GM19452 (cell line): ENCODE measurements at regions not wholly inside any gene's neighbourhood (a gene's known extent, or its start where the extent isn't known, plus 50 kb on each side); places are given as distances from the start of the nearest gene placed in this dataset.
"Not testable (repeated sequence)": the region's sequence is repeated elsewhere in the genome, so short reads cannot be mapped to it uniquely, and the experiment has no call there.

Experiments used
- ATAC-seq: cut with Tn5 transposase; IDR thresholded peaks from one replicate; pipeline ENCODE4 v1.9.1; 2021; ENCODE audit not compliant: unreplicated experiment

DNA sequence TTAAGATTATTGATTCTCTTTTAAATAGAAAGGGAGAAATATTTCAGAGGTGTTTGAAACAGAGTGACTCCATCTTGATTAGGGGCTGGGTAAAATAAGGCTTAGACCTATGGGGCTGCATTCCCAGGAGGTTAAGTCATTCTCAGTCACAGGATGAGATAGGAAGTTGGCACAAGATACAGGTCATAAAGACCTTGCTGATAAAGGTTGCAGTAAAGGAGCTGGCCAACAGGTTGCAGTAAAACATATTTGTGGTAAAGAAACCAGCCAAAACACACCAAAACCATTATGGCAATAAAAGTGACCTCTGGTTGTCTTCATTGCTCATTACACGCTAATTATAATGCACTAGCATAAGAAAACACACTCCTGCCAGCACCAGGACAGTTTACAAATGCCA is 165.0 kb downstream of the SPIN4 start:
- no peak for ATAC-seq

DNA sequence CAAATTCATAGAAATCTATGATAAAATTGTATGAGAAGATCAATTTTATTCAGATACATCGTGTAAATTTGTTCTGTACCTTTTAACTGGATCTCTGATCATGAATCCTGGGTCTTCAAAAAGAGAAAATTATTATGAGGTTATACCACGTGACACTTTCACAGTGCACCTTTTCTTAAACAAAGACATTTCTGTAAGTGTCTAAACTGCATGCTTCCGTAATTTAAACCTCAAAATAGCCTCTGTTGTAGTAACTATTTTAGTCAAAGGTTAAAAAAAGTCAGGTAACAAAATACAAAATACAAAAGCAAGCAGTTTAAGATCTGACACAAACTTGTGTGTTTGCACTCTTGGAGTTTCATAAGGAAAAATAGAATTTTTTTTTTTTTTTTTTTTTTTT is 171.3 kb downstream of the SPIN4 start:
- ATAC-seq: not testable (repeated sequence)

DNA sequence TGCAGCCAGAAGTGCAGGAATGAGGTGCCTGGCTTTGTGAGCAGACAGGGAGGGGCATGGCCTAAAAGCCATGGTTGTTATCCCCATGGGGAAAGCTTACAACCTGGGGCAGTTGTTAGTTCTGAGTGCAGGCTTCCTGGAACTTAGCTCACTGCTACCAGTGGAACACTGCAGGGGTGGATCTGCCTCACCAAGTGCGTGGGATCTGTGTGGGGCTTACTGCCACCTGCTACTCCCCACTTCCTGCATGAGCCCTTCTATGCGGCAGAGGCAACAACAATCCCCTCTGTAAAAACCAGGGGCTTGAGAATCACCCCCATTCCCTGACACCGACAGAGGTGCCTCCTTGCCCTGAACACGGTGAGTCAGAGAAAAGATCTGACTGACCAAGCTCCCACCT is 174.6 kb downstream of the SPIN4 start:
- ATAC-seq: not testable (repeated sequence)

DNA sequence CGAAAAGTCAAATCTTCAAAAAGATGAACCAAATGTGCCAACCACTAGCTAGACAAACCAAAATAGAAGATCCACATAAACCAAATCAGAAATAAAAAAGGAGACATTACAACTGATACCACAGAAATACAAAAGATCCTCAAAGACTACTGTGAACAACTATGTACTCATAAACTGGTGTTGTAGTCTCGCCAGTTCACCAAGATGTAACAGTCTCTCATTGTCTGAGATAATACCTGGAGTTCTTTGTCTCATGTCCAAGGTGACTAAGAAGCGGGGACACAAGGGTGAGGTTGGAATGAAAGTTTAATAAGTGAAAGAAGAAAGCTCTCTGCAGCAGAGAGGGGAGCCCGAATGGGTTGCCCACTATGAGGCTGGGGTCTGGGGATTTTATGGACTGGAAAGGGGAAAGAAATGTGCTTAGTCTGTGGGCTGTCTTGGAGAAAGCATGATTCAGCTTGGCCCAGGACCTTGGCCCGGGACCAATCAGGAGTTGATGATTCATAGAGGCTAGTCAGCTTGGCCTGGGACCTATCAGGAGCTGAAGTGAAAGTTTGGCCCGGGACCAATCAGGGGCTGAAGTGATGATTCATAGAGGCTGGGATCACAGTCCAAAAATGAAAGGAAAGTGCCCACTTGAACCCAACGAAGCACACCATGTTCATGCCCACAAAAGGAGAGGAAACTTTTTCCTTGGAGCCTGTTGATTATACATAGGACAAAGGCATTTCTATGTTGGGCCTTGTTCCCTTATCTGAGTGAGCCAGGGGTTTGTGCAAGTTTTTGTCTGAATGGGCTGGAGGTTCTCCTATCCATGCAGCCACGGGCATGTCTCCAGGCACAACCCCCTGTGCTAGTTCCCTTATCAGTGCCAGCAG is 177.1 kb downstream of the SPIN4 start:
- not testable (repeated sequence) for ATAC-seq

DNA sequence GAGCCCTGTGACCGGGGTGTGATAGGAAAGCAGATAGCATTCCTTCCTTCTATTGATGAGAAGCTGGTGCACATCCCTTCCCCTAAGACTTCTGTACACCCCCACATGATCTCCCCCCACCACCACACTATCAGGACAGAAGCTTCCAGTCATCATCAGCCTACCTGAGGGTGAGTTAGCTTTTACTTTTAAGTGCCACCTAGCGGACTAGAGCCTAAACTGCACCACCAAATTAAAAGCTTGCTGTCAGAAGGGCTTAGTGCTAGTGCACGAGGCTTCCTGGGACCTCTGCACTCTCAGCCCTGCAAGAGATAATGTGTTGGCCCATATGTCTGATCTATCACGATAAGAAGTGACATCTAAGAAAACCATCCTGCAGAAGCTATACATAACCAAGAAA is 181.7 kb downstream of the SPIN4 start:
- ATAC-seq: not testable (repeated sequence)

DNA sequence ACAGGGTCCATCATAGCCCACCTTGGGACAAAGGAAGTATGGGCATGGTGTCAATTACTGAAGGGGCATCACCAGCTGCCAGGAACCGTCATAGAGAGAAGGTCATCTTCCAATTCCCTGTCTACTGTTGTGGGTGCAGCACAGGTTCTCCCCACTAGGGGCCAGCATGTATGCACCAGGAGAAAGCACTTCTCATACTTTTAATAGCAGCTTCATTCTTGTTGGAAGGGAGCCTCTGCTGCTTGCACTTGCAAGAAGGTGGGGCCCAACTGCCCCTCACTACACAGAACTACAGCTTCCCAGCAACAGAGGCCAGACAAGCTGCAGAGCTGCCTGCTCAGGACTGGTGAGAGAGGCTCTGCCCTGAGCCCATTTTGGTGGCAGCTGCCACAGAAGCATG is 182.2 kb downstream of the SPIN4 start:
- ATAC-seq: not testable (repeated sequence)

DNA sequence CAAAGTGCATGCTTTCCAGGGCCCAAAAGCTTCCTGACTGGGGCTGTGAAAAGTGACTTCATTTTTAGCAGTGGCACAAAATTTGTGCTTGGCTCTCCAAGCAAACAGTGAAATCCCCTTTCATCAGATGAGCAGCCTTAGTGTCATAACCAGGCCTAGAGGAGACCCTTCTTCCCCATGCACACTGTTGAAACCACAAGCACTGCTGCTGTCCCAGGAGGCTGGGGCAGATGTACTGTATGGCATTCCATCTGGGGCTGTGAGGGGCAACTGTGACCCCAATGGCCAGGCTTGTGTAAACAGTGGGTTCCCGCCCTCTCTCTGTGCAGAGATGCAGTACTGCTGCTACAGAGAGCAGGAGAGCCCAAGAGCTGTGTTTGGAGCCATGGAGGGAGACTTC is 184.1 kb downstream of the SPIN4 start:
- ATAC-seq: not testable (repeated sequence)

DNA sequence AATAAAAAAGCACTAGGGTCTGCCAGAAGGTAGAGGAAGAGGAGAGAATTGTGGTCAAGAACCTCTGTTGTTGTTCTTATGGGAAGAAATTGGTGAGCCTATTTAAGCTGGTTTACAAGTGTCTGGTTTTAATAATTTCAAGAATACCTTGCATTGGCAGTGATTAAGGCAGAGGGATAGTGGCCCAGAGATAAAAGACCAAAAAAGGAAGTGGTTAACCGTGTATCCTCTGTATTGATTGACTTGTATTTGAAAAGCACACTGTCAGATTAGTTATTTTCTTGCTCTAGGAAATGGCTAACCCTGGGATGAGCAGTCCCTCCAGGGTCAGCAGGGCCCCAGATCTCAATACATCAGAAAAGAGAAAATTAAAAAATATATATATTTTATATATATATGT is 190.1 kb downstream of the SPIN4 start:
- ATAC-seq: not testable (repeated sequence)

DNA sequence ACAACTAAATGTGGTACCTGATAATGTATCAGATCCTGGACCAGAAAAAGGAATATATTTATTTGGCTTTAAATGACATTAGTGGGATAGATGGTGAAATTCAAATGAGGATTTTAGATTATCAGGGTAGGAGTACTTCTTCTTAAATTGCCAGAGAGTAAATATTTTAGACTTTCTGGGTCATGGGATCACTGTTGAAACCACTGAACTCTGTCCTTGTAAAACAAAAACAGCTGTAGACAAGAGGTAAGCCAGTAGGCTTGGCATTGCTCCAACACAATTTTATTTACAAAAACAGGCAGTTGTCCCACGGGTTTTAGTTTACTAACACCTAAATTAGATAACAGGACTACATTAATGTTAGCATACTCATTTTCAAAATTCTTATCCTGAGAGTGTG is 190.8 kb downstream of the SPIN4 start:
- not testable (repeated sequence) for ATAC-seq

DNA sequence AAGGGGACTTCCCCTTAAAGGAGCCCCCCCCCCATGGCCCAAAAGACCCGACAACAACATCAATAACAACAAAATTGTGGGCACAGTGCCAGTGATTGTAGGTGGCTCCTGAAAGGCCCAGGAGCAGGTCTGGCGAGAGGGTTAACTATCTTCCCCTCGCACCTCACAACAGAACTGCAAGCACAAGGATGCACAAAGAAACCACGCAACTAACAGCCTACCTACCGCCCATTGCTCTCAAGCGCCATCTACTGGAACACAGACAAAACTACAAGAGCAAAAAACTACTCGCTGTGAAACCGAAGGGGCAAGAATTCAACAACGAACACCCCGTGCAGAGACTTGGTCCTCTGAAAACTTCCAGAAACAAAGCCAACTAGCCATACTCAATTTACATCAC is 205.6 kb downstream of the SPIN4 start:
- ATAC-seq: not testable (repeated sequence)

DNA sequence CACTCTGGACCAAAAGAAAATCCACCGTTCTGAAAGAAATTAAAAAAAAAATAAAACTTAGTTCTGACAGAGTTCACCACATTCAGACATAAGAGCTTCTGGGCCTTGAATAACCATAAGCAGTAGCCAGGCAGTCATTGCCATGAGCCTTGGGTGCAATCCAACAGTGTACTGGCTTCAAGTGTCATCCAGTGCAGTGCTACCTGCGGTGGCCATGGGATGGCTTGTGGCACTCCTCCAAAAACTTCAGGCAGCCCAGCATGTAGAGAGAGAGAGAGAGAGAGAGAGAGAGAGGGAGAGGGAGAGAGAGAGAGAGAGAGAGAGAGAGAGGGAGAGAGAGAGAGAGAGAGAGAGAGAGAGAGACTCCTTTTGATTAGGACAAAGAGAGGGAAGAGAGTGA is 208.5 kb downstream of the SPIN4 start:
- ATAC-seq: not testable (repeated sequence)

DNA sequence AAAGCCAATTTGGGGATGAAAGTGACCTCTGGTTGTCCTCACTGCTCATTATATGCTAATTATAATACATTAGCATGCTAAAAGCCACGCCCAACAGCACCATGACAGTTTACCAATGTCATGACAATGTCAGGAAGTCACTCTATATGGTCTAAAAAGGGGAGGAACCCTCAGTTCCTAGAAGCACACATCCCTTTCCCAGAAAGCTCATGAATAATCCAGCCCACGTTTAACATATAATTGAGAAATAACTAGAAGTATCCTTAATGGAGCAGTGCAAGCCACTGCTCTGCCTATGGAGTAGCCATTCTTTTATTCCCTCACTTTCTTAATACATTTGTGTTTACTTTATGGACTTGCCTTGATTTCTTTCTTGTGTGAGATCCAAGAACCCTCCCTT is 215.3 kb downstream of the SPIN4 start:
- ATAC-seq: not testable (repeated sequence)

DNA sequence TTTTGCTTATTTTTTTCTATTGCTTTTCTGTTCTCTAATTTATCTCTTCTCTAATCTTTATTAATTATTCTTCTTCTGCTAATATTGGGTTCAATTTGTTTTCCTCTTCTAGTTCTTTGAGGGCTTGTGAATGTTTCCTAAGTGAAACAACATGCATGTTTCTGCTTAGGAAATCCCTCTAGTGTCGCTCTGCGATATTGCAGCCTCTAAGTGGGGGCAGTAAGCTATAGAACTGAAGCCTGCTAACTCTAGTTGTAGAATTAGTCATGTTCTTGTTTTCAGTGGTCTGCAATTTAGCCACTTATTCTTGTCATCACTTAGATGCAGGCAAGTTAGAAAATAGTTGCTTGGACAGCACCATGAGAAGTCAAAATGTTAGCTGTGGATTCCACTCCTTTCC is 222.6 kb downstream of the SPIN4 start:
- ATAC-seq: no peak

DNA sequence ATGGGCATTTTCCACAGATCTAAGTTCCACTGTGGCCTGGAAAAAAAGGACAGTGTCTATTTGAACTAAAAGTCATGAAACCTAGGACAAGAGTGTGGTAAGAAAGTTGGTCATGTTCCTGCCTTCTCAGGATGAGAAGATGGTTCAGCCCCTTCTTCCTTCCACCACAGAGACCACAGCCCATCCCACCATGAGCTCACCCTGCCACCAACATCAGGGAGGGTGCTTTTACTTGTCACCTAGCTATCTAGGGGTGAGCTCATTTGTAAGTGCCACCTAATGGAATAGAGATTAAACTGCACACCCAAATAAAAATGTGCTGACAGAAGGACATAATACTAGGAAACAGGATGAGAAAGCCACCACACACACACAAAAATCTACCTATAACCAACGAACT is 235.9 kb downstream of the SPIN4 start:
- ATAC-seq: no peak

DNA sequence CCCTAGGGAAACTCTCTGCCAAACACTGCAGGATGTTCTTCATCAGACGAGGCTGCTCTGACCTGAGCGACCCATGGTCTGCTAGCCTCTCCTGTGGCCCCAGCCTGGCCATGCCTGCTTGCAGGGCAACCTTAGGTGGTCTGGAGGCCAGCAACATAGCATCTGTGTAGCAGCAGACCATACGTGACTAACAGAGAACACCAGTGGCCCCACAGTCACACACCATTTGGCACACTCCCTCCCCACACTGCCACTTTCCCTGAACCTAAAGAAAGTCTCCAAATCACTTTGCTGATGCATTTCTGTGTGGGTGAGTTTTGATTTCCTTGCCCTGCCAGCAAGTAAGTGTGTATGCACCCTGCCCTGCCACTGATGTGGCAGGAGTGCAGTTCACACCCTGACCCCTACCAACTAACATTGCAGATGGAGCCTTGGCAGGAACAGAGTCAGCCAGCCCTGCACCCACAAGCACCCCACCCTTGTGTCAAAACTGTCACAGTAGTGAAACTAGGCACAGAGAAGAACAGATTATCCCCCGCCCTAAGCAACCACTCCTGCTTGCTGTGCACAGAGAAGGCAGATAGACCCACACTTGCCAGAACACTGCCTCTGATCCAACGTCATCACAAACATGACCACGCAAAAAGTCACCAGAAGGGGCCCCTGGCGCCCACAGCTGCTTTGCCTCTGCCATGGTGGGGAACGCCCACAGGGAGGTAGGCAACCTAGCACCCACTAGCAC is 249.1 kb downstream of the SPIN4 start:
- no peak for ATAC-seq

DNA sequence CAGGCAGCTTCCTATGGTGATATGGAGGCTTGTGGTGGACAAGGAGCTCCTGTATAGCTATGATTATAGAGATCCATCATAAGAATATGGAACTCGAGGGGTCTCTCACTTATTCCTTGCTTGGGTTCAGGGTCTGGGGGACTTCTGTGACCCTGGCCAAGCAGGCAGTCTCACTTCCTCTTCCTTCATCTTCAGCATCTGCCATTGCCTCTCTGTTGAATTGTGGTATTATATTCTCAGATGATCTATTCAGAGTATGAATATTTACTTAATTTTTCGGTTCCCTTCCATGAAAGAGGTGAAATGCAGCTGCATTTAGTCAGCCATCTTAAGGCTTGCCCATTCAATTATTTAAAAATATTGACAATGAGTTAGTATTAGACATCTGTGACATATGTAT is 292.9 kb downstream of the SPIN4 start:
- no peak for ATAC-seq

DNA sequence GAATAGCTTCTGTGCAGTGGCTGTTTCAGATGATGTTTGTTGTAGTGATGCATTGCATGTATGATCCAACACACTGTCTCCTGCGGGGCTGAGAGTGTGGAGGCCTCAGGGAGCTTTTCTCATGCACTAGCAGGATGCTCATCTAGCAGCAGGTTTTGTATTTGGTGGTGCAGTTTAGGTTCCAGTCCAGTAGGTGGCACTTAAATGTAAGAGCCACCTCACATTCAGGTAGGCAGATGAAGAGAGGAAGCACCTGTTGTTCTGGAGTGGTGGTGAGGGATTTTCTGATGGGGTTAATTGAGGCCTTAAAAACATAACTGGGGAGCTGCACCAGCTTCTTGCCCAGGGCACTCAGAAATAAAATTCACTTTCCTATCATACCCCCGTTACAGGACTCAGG is 300.9 kb downstream of the SPIN4 start:
- no peak for ATAC-seq

DNA sequence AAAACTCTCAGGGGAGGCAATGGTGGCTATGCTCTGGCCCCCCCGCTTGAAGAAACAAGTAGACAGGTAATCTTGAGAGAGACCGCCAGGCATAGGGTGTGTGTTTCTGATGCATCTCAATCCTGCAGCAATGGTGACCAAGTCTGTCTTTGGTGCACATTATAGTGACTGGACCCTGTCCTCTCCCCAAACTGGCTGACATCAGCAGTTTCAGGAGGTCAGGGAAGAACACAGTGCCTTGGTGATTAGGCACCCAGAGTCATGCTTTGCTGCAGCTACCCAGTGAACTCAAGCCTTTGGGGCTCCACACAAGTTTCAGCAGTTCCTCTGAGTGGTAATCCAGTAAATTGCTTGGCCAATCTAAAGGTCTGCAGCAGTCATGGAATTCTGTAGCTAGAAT is 318.3 kb downstream of the SPIN4 start:
- no peak for ATAC-seq

DNA sequence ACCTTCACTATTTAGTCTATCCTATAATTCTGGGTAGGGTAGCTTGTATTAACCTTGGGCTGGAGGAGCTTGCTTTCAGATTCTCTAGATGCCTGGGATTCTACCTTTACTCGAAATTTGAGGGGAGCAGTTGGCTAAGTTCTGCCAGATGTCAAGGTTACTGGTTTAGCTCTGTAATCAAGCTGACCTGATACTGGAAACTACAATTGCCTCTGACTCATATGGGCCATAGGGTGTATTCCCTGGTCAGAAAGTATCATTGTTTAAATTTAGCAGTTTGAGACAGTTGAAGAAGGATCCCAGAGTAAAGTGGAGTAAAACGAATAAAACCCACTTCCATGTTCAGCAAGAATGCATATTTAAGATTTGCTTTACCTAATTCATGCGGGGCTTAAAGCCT is 337.6 kb downstream of the SPIN4 start:
- no peak for ATAC-seq

DNA sequence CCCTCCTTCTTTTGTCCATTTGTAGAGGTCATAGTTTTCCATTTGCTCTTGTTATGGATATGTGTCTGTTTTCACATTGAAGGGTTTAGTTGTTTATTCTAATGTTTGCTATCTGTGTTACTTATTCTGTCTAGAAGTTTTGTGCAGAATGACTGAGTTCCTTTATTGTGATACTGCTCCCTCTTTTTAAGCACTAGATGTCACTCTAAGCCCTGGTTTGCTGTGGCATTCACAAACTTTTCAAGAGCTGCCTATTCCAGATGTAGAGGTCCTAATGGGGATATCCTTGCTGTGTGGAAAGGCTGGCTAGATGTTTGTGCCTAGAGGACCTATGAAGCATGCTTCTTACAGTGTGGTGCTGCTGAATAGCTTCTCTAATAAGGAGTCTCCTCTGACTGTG is 338.6 kb downstream of the SPIN4 start:
- no peak for ATAC-seq

DNA sequence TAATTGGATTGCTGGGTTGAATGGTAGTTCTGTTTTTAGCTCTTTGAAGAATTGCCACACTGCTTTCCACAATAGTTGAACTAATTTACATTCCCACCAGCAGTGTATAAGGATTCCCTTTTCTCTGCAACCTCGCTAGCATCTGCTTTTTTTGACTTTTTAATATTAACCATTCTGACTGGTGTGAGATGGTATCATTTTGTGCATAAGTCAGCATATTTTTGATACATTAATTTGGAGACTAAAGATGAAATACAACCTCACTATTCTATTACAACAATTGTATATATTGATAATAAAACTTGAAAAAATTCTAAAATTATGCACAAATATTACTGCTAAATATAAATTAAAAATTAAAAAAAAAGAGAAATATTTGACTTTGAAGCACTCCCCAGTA is 350.9 kb downstream of the SPIN4 start:
- not testable (repeated sequence) for ATAC-seq
